Upper lobe of left lung (tissue), 6 donors: ENCODE measurements at regions not wholly inside any gene's neighbourhood (a gene's known extent, or its start where the extent isn't known, plus 50 kb on each side); places are given as distances from the start of the nearest gene placed in this dataset.

Source experiments
- ATAC-seq, 2 donors: fragments of 200-7000 bp; cut with Tn5 transposase; one replicate each; pipeline ENCODE4 v1.9.1; 2022; ENCODE audit warnings: mild to moderate bottlenecking in 2 of 2, moderate library complexity in 2 of 2; ENCODE audit not compliant: low FRiP score in 2 of 2
- DNase-seq, 2 donors: peaks; one replicate each; pipeline ENCODE4 v3.0.0-alpha.2; 2019 to 2020
- H3K27ac ChIP-seq, 4 donors: fragments of 200-600 bp; sonication (generic); one replicate each; pipeline ENCODE4 v1.5.1; 2016 to 2019
- H3K27me3 ChIP-seq, 4 donors: fragments of 200-600 bp; sonication (generic); one replicate each; pipeline ENCODE4 v1.5.1; 2017 to 2019
- H3K36me3 ChIP-seq, 4 donors: fragments of 200-600 bp; sonication (generic); one replicate each; pipeline ENCODE4 v1.5.1; 2016 to 2019
- H3K4me1 ChIP-seq, 4 donors: fragments of 200-600 bp; sonication (generic); one replicate each; pipeline ENCODE4 v1.5.1; 2018 to 2019
- H3K4me3 ChIP-seq, 4 donors: fragments of 200-600 bp; sonication (generic); one replicate each; pipeline ENCODE4 v1.5.1; 2017 to 2019; ENCODE audit warnings: mild to moderate bottlenecking in 2 of 4, moderate library complexity in 1 of 4
- H3K9me3 ChIP-seq, 4 donors: fragments of 200-600 bp; sonication (generic); one replicate each; pipeline ENCODE4 v1.5.1; 2018 to 2019
- CTCF ChIP-seq, 6 experiments: fragments of 450-650 bp in 4 of 6; fragments of 200-600 bp in 2 of 6; sonication (generic) in 2 of 6; IDR thresholded peaks; one replicate each; pipeline ENCODE4 v1.5.1; 2016 to 2019; ENCODE audit warnings: antibody characterized with exemption in 6 of 6
- EP300 ChIP-seq, 4 donors: sonication (generic); formaldehyde crosslinking; IDR thresholded peaks; one replicate each; pipeline ENCODE4 v1.5.1; 2017; ENCODE audit warnings: antibody characterized with exemption in 4 of 4, control low read depth in 2 of 4
- POLR2A ChIP-seq, 4 donors: fragments of 450-650 bp; IDR thresholded peaks; one replicate each; pipeline ENCODE4 v1.5.1; 2016 to 2017; ENCODE audit warnings: antibody characterized with exemption in 4 of 4, mild to moderate bottlenecking in 2 of 4
- POLR2AphosphoS5 ChIP-seq, 2 donors: sonication (generic); formaldehyde crosslinking; IDR thresholded peaks; one replicate each; pipeline ENCODE4 v1.5.1; 2017; ENCODE audit warnings: antibody characterized with exemption in 2 of 2
- WGBS, 2 donors: methylation state at CpG; one replicate each; pipeline ENCODE4 v1.1.5; 2017 to 2018; 5-methylcytosine and 5-hydroxymethylcytosine counted together
- donor health status: DM: no; HTN: no; CAD: no; lungs with moderate emphysema.
- donor health status: DM: no; HTN: yes; CAD: no; lungs with severe emphysema.

- no peak overlapping the region for H3K27ac ChIP-seq
- no peaks in the 10 kb centered on the region for H3K36me3 ChIP-seq
- TF ChIP-seq POLR2A (IDR thresholded peaks at IDR 0.05) (no peak), CTCF (IDR thresholded peaks at IDR 0.05) (no peak), POLR2AphosphoS5 (IDR thresholded peaks at IDR 0.05) (no peak), EP300 (IDR thresholded peaks at IDR 0.05) (no peak)
- ATAC-seq (peak in 1 of 2 donors; percentile 42), DNase-seq (peak in 1 of 2 donors; percentile 5)
- WGBS, 2 donors, result 54 to 56% methylated on average over 11 to 14 of the region's 14 CpGs
- H3K4me3 ChIP-seq, result no peak overlapping the region
- H3K4me1 ChIP-seq, result no peaks in the 10 kb centered on the region
- no peaks in the 10 kb centered on the region for H3K27me3 ChIP-seq
- H3K9me3 ChIP-seq, result peaks cover 0 to 6% (median 2%) of the 10 kb centered on the region in 4 donors
Measured at GRCh38 chr1:22296701-22297591, 154.0 kb upstream of the WNT4 start.

- H3K4me3 ChIP-seq, result no peak overlapping the region
- TF ChIP-seq POLR2AphosphoS5 (IDR thresholded peaks at IDR 0.05), result no peak
- TF ChIP-seq EP300 (IDR thresholded peaks at IDR 0.05), result no peak
- TF ChIP-seq POLR2A (IDR thresholded peaks at IDR 0.05), result no peak
- TF ChIP-seq CTCF (IDR thresholded peaks at IDR 0.05), result no peak
- DNase-seq (no peak), ATAC-seq (no peak)
- H3K27ac ChIP-seq, result no peak overlapping the region
- 67 to 100% methylated on average over 1 of the region's 1 CpG for whole genome bisulfite sequencing, 2 donors
- no peaks in the 10 kb centered on the region for H3K36me3 ChIP-seq
- no peaks in the 10 kb centered on the region for H3K27me3 ChIP-seq
- H3K4me1 ChIP-seq, result no peaks in the 10 kb centered on the region
- H3K9me3 ChIP-seq, result peaks cover 0 to 6% (median 2%) of the 10 kb centered on the region in 4 donors
Measured at GRCh38 chr1:22297999-22298398, 153.7 kb upstream of the ZBTB40 start.

GRCh38 chr1:22303816-22304215 lies 147.8 kb upstream of the ZBTB40 start:
- H3K27me3 ChIP-seq, result no peaks in the 10 kb centered on the region
- TF ChIP-seq POLR2AphosphoS5 (IDR thresholded peaks at IDR 0.05) (no peak), POLR2A (IDR thresholded peaks at IDR 0.05) (no peak), EP300 (IDR thresholded peaks at IDR 0.05) (no peak), CTCF (IDR thresholded peaks at IDR 0.05) (no peak)
- DNase-seq (no peak), ATAC-seq (no peak)
- peaks cover 0 to 7% (median 2%) of the 10 kb centered on the region in 4 donors for H3K9me3 ChIP-seq
- H3K36me3 ChIP-seq, result no peaks in the 10 kb centered on the region
- H3K4me1 ChIP-seq, result no peaks in the 10 kb centered on the region
- no peak overlapping the region for H3K4me3 ChIP-seq
- H3K27ac ChIP-seq, result no peak overlapping the region

- H3K9me3 ChIP-seq, result no peaks in the 10 kb centered on the region
- no peak for TF ChIP-seq POLR2A (IDR thresholded peaks at IDR 0.05)
- TF ChIP-seq POLR2AphosphoS5 (IDR thresholded peaks at IDR 0.05), result no peak
- TF ChIP-seq EP300 (IDR thresholded peaks at IDR 0.05), result no peak
- TF ChIP-seq CTCF (IDR thresholded peaks at IDR 0.05), result no peak
- H3K27me3 ChIP-seq, result no peaks in the 10 kb centered on the region
- DNase-seq (no peak), ATAC-seq (no peak)
- 98% methylated on average over 2 of the region's 2 CpGs for WGBS, 2 donors
- no peak overlapping the region for H3K27ac ChIP-seq
- H3K4me3 ChIP-seq, result no peak overlapping the region
- no peaks in the 10 kb centered on the region for H3K4me1 ChIP-seq
- no peaks in the 10 kb centered on the region for H3K36me3 ChIP-seq
Measured at GRCh38 chr1:22309572-22309971, 142.1 kb upstream of the ZBTB40 start.

GRCh38 chr1:22311461-22311860 lies 140.2 kb upstream of the ZBTB40 start:
- DNase-seq (peak in 1 of 2 donors; percentile 1), ATAC-seq (no peak)
- Histone ChIP-seq H3K4me3 (no peak overlapping the region), H3K36me3 (no peaks in the 10 kb centered on the region), H3K4me1 (no peaks in the 10 kb centered on the region), H3K9me3 (no peaks in the 10 kb centered on the region), H3K27me3 (no peaks in the 10 kb centered on the region), H3K27ac (no peak overlapping the region)
- TF ChIP-seq CTCF (IDR thresholded peaks at IDR 0.05) (no peak), EP300 (IDR thresholded peaks at IDR 0.05) (no peak), POLR2AphosphoS5 (IDR thresholded peaks at IDR 0.05) (no peak), POLR2A (IDR thresholded peaks at IDR 0.05) (no peak)
- 90 to 94% methylated on average over 6 of the region's 6 CpGs for WGBS, 2 donors
